ENCODE measurements at regions not wholly inside any gene's neighbourhood (a gene's known extent, or its start where the extent isn't known, plus 50 kb on each side); places are given as distances from the start of the nearest gene placed in this dataset.

GRCh38 chr4:180426938-180427337 is 1816.3 kb upstream of the TENM3 start:
- intact Hi-C loops (cut with micrococcal nuclease): no loop called here
- no TSS peak for BruUV-seq (replicated peaks)
- Histone ChIP-seq H3K9me2 (ENCODE audit: insufficient read depth) (no peaks in the 10 kb centered on the region), H3K4me2 (ENCODE audit: low read length) (no peak overlapping the region), H3K9me3 (ENCODE audit: control insufficient read depth in 1 of 2, insufficient read depth in 1 of 2, low read depth in 1 of 2, low read length in 2 of 2) (no peaks in the 10 kb centered on the region), H3K79me2 (ENCODE audit: insufficient read depth, low read length) (no peaks in the 10 kb centered on the region), H3K9ac (ENCODE audit: low read length) (no peak overlapping the region), H3K4me1 (ENCODE audit: control insufficient read depth in 1 of 2, insufficient read depth in 2 of 2, low read length in 2 of 2) (no peaks in the 10 kb centered on the region), H2AFZ (ENCODE audit: low read depth, low read length, poor library complexity, severe bottlenecking) (no peak overlapping the region), H3K27ac (ENCODE audit: low read depth, low read length) (no peak overlapping the region), H3K36me3 (ENCODE audit: control insufficient read depth in 1 of 2, insufficient read depth in 2 of 2, low read length in 2 of 2) (no peaks in the 10 kb centered on the region), H4K20me1 (ENCODE audit: insufficient read depth) (no peaks in the 10 kb centered on the region), H3K4me3 (replicated peaks in 1 of 2; ENCODE audit: low read depth in 1 of 2, low read length in 2 of 2) (no peak overlapping the region), H3K27me3 (ENCODE audit: insufficient read depth, low read length) (no peaks in the 10 kb centered on the region)
- POLR2A ChIA-PET: no interaction called here
- CTCF ChIA-PET: no interaction called here
- ATAC-seq (no peak), DNase-seq (ENCODE audit: low read depth, low spot score) (no peak)
- no peak for TF ChIP-seq SRF (IDR thresholded peaks at IDR 0.05; ENCODE audit: low read depth)
- no peak for TF ChIP-seq YY1 (IDR thresholded peaks at IDR 0.05; ENCODE audit: extremely low read depth, insufficient replicate concordance, low read depth, low read length)
- TF ChIP-seq POLR2A (IDR thresholded peaks at IDR 0.05; ENCODE audit: borderline replicate concordance, extremely low read depth, insufficient read depth, insufficient read length): no peak
- TF ChIP-seq JUND (IDR thresholded peaks at IDR 0.05): no peak
- no peak for TF ChIP-seq MAX (IDR thresholded peaks at IDR 0.05)
- no peak for TF ChIP-seq ZBTB33 (IDR thresholded peaks at IDR 0.05; ENCODE audit: extremely low read depth, insufficient replicate concordance, low read length)
- TF ChIP-seq TCF7L2 (IDR thresholded peaks at IDR 0.05; ENCODE audit: borderline replicate concordance, extremely low read depth, insufficient read depth, insufficient read length): no peak
- no peak for TF ChIP-seq CEBPB (IDR thresholded peaks at IDR 0.05; ENCODE audit: low read depth)
- no peak for TF ChIP-seq EZH2phosphoT487 (IDR thresholded peaks at IDR 0.05; ENCODE audit: borderline replicate concordance)
- TF ChIP-seq ZFX (IDR thresholded peaks at IDR 0.05): no peak
- no peak for TF ChIP-seq ZNF274 (IDR thresholded peaks at IDR 0.05; ENCODE audit: low read depth, low read length)
- TF ChIP-seq REST (IDR thresholded peaks at IDR 0.05; ENCODE audit: low read depth): no peak
- TF ChIP-seq EGR1 (IDR thresholded peaks at IDR 0.05; ENCODE audit: low read depth): no peak
- TF ChIP-seq POLR2AphosphoS5 (IDR thresholded peaks at IDR 0.05; ENCODE audit: low read depth, low read length): no peak
- no peak for TF ChIP-seq SIN3A (IDR thresholded peaks at IDR 0.05; ENCODE audit: low read depth)
- no peak for TF ChIP-seq ELF1 (IDR thresholded peaks at IDR 0.05; ENCODE audit: borderline replicate concordance, low read depth)
- no peak for TF ChIP-seq RAD21 (IDR thresholded peaks at IDR 0.05; ENCODE audit: low read depth)
- no peak for TF ChIP-seq ATF3 (IDR thresholded peaks at IDR 0.05)
- RAD21 ChIA-PET (ENCODE audit: low non-redundant PET in 1 of 2, low total read pairs in 2 of 2, uncharacterized antibody in 2 of 2, unreplicated experiment in 2 of 2): no interaction called here

Measured in HCT116 (cell line).